ENCODE measurements at regions not wholly inside any gene's neighbourhood (a gene's known extent, or its start where the extent isn't known, plus 50 kb on each side); places are given as distances from the start of the nearest gene placed in this dataset.
A peak's percentile ranks its signal among the peaks of the same experiment; 100 is the strongest.

DNA sequence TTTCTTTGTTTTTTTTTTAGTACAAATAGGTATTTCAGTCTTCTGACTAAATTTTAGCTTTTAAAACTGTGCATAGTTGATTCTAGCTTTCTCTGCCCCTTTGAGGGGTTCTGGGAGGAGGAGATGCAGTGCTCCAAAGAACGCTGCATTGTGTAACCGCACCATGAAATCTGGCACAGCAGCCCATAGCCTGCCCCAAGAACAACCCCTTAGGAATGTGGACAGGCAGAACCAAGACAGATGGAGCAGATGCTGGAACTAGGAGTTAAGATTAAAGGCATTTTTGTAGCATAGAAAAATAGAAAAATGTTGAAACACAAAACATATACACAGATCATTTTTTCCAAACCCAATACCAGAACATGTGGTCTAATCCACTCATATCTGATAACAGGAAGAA is 187.5 kb downstream of the SCG2 start:
- WGBS, 2 donors = 64 to 88% methylated on average over 2 of the region's 2 CpGs
- Histone ChIP-seq H3K4me1 (ENCODE audit: control insufficient read depth in 5 of 5, insufficient read depth in 5 of 5, low read length in 5 of 5) (peaks cover 0 to 1% (median 0%) of the 10 kb centered on the region in 5 donors), H3K4me3 (no peak overlapping the region), H3K27ac (ENCODE audit: low read depth in 1 of 2, low read length in 1 of 2) (no peak overlapping the region), H3K27me3 (ENCODE audit: control insufficient read depth in 3 of 3, insufficient read depth in 3 of 3, low read length in 2 of 3) (no peaks in the 10 kb centered on the region), H3K36me3 (ENCODE audit: control insufficient read depth in 4 of 4, insufficient read depth in 4 of 4, low read length in 4 of 4) (no peaks in the 10 kb centered on the region), H3K9me3 (ENCODE audit: control insufficient read depth in 4 of 4, insufficient read depth in 3 of 4, low read length in 3 of 4) (no peaks in the 10 kb centered on the region), H3K9ac (ENCODE audit: insufficient read depth in 1 of 2, low read length in 2 of 2) (no peak overlapping the region)
- TF ChIP-seq, protein P1, sequence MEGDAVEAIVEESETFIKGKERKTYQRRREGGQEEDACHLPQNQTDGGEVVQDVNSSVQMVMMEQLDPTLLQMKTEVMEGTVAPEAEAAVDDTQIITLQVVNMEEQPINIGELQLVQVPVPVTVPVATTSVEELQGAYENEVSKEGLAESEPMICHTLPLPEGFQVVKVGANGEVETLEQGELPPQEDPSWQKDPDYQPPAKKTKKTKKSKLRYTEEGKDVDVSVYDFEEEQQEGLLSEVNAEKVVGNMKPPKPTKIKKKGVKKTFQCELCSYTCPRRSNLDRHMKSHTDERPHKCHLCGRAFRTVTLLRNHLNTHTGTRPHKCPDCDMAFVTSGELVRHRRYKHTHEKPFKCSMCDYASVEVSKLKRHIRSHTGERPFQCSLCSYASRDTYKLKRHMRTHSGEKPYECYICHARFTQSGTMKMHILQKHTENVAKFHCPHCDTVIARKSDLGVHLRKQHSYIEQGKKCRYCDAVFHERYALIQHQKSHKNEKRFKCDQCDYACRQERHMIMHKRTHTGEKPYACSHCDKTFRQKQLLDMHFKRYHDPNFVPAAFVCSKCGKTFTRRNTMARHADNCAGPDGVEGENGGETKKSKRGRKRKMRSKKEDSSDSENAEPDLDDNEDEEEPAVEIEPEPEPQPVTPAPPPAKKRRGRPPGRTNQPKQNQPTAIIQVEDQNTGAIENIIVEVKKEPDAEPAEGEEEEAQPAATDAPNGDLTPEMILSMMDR (IDR thresholded peaks at IDR 0.05; ENCODE audit: control extremely low read depth, extremely low read depth) = no peak
- ATAC-seq (ENCODE audit: insufficient read depth, low FRiP score) (peak; percentile 27), DNase-seq (peak; percentile 15 to 26 (median 16))

DNA sequence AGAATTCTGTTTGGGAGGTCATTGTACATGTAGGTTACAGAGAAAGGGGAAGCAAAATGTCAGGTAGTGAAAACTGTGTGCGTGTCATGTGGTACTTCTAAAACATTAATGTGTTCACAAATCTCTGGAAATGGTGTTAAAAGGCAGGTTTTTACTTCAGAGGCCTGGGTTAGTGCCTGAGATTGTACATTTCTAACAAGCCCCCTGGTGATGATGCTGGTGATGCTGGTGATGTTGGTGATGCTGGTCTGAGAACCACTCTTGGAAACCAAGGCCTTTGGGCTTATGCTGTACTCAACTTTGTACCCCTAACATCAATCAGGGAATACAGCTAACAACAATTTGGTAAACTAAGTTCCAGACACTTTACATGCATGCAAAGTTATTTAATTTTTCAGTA is 187.1 kb downstream of the SCG2 start:
- TF ChIP-seq, protein P1 (IDR thresholded peaks at IDR 0.05; ENCODE audit: control extremely low read depth, extremely low read depth) = no peak
- no peak overlapping the region for H3K4me3 ChIP-seq
- peaks cover 0 to 1% (median 0%) of the 10 kb centered on the region in 5 donors for H3K4me1 ChIP-seq (ENCODE audit: control insufficient read depth in 5 of 5, insufficient read depth in 5 of 5, low read length in 5 of 5)
- H3K9me3 ChIP-seq (ENCODE audit: control insufficient read depth in 4 of 4, insufficient read depth in 3 of 4, low read length in 3 of 4) = no peaks in the 10 kb centered on the region
- no peak for ATAC-seq (ENCODE audit: insufficient read depth, low FRiP score)
- WGBS, 2 donors = 92 to 94% methylated on average over 1 of the region's 1 CpG
- no peak overlapping the region for H3K9ac ChIP-seq (ENCODE audit: insufficient read depth in 1 of 2, low read length in 2 of 2)
- no peaks in the 10 kb centered on the region for H3K27me3 ChIP-seq (ENCODE audit: control insufficient read depth in 3 of 3, insufficient read depth in 3 of 3, low read length in 2 of 3)
- no peak for DNase-seq
- no peak overlapping the region for H3K27ac ChIP-seq (ENCODE audit: low read depth in 1 of 2, low read length in 1 of 2)
- no peaks in the 10 kb centered on the region for H3K36me3 ChIP-seq (ENCODE audit: control insufficient read depth in 4 of 4, insufficient read depth in 4 of 4, low read length in 4 of 4)

DNA sequence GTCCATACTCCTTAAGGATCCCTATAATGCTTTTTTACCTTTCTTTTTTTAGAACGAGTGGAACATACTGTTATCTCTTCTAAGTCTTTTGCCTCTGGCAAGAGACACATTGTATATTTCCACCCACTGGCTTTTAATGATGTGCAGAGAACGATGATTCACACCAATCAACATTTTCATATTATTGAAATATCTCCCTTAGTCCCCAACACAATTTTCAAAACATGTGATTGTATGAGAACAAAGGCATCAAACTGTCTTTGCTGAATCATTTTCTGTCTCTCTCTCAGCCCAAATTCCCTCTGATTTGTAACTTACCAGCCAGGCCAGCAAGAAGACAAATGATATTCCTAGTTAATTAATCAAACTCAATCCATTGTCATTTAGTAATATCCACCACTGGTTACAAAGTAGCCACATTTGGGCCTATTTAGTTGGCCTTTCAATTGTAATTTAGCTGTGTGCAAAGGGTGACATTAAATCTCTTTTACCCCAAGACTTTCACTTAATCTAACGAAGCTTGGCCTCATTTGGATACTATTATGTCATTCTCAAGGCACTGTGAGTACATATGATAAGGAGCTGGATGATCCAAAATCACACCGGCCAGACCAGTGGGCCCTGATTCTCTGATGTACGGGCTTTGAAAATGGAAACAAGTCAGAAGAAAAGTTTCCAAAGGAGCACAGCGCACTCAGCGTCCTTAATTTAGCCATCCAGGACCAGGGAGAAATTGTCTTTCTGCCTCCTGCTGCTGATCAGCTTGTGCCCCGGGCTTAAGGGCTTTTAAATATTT is 185.1 kb downstream of the SCG2 start:
- no peak overlapping the region for H3K9ac ChIP-seq (ENCODE audit: insufficient read depth in 1 of 2, low read length in 2 of 2)
- H3K4me1 ChIP-seq (ENCODE audit: control insufficient read depth in 5 of 5, insufficient read depth in 5 of 5, low read length in 5 of 5) = peaks cover 0 to 1% (median 0%) of the 10 kb centered on the region in 5 donors
- no peaks in the 10 kb centered on the region for H3K36me3 ChIP-seq (ENCODE audit: control insufficient read depth in 4 of 4, insufficient read depth in 4 of 4, low read length in 4 of 4)
- ATAC-seq (ENCODE audit: insufficient read depth, low FRiP score) (no peak), DNase-seq (no peak)
- no peak overlapping the region for H3K4me3 ChIP-seq
- no peaks in the 10 kb centered on the region for H3K9me3 ChIP-seq (ENCODE audit: control insufficient read depth in 4 of 4, insufficient read depth in 3 of 4, low read length in 3 of 4)
- no peaks in the 10 kb centered on the region for H3K27me3 ChIP-seq (ENCODE audit: control insufficient read depth in 3 of 3, insufficient read depth in 3 of 3, low read length in 2 of 3)
- TF ChIP-seq, protein P1 (IDR thresholded peaks at IDR 0.05; ENCODE audit: control extremely low read depth, extremely low read depth) = no peak
- H3K27ac ChIP-seq (ENCODE audit: low read depth in 1 of 2, low read length in 1 of 2) = no peak overlapping the region
- WGBS, 2 donors = 78 to 91% methylated on average over 8 of the region's 8 CpGs

All from lung (tissue), 11 donors.